Fibroblast of villous mesenchyme (primary cell): ENCODE measurements at regions not wholly inside any gene's neighbourhood (a gene's known extent, or its start where the extent isn't known, plus 50 kb on each side); places are given as distances from the start of the nearest gene placed in this dataset. TPM values are rescaled to one million over a fixed set of nuclear protein-coding genes. Genes with fewer than 3 reads are reported as not detected.
"Not testable (repeated sequence)": the region's sequence is repeated elsewhere in the genome, so short reads cannot be mapped to it uniquely, and the experiment has no call there.

Experiments used
- DNase-seq: peaks from one replicate; pipeline ENCODE4 v3.0.0-alpha.2; 2010; ENCODE audit warnings: low read depth
- H3K4me3 ChIP-seq: 2 replicates; pipeline ENCODE4 v1.5.1; 2011; ENCODE audit warnings: low read depth, mild to moderate bottlenecking, low read length
- small RNA-seq: library from RNA; depleted of rRNA; stranded (forward); fragments of <200 nt; gene quantifications from one replicate; pipeline ENCODE3, GENCODE V24; 2012
- TF ChIP-seq, protein P1 (sequence below): IDR thresholded peaks from 2 replicates; pipeline ENCODE4 v1.5.1; 2012; ENCODE audit warnings: low read depth, mild to moderate bottlenecking, low read length; ENCODE audit not compliant: insufficient read depth

DNA sequence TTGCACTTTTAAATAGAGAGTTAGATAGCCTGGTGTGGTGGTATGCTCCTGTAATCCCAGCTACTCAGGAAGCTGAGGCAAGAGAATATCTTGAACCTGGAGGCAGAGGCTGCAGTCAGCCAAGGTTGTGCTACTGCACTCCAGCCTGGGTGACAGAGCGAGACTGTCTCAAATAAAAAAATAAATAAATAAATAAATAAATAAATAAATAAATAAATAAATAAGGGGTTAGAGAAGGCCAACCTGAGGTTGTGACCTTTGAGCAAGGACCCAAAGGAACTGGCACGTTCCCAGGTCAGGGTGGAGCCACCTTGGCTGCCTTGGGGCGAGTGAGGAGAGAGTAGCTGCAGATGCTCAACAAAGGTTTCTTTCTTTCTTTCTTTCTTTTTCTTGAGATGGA is 65.3 kb upstream of the TENM4 start:
- no peak overlapping the region for H3K4me3 ChIP-seq
- no peak for DNase-seq
- TF ChIP-seq, protein P1, sequence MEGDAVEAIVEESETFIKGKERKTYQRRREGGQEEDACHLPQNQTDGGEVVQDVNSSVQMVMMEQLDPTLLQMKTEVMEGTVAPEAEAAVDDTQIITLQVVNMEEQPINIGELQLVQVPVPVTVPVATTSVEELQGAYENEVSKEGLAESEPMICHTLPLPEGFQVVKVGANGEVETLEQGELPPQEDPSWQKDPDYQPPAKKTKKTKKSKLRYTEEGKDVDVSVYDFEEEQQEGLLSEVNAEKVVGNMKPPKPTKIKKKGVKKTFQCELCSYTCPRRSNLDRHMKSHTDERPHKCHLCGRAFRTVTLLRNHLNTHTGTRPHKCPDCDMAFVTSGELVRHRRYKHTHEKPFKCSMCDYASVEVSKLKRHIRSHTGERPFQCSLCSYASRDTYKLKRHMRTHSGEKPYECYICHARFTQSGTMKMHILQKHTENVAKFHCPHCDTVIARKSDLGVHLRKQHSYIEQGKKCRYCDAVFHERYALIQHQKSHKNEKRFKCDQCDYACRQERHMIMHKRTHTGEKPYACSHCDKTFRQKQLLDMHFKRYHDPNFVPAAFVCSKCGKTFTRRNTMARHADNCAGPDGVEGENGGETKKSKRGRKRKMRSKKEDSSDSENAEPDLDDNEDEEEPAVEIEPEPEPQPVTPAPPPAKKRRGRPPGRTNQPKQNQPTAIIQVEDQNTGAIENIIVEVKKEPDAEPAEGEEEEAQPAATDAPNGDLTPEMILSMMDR: no peak

DNA sequence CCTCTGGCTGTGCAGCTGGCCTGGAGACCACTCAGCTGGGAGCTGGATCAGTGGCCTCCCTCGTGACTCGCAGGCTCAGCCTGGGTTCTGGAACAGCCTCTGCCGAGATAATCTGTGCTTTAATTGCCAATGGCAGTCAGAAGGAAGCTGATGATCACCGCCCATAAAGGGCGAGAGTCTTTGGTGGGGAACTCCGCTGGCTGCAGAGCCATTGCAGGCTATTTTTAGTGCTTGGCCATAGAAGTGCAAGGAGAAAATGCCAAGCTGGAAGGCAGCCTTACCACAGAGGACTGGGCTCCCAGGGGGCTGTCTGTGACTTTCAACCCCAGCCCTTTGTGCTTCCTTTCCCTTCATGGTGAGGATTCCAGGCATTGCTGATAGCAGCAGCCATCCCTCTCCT is 62.2 kb upstream of the TENM4 start:
- no peak for DNase-seq
- TF ChIP-seq, protein P1: no peak
- H3K4me3 ChIP-seq: no peak overlapping the region

DNA sequence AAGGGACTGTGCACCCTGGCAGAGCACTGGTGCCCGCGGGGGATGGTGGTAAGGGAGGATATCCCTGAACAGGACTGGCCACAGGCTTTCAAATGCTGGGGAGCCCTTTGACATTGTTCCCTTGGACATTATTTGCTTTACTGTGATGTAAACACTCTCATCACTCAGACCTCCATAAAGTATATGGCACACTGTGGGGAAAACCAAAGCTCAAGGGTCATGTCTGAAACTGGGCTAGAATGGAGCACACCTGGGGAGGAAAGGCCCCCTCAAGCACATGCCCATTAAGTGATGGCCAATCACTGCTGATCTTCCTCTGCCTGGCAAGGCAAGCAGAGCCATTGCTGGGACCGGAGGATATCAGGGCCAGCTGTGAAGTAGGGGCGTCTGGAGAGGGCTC is 60.9 kb upstream of the TENM4 start:
- no peak overlapping the region for H3K4me3 ChIP-seq
- TF ChIP-seq, protein P1: no peak

DNA sequence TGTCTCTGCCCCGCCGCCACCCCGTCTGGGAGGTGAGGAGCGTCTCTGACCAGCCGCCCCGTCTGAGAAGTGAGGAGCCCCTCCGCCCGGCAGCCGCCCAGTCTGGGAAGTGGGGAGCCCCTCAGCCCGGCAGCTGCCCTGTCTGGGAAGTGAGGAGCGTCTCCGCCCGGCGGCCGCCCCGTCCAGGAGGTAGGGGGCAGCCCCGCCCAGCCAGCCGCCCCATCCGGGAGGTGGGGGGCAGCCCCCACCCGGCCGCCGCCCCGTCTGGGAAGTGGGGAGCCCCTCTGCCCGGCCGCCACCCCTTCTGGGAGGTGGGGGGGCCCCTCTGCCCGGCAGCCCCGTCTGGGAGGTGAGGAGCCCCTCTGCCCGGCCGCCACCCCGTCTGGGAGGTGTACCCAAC is 59.1 kb upstream of the TENM4 start:
- H3K4me3 ChIP-seq, DNase-seq: not testable (repeated sequence)

More for the DNA sequence above, 60.9 kb upstream of the TENM4 start:
- DNase-seq: no peak

- no peak for DNase-seq
Observed at GRCh38 chr11:79498667-79499066, 57.8 kb upstream of the TENM4 start.

GRCh38 chr11:79493555-79494171 is 52.8 kb upstream of the TENM4 start:
- peak; percentile 54 for DNase-seq
- TF ChIP-seq, protein P1: peak; percentile 88
- no peak overlapping the region for H3K4me3 ChIP-seq

More at GRCh38 chr11:79498667-79499066, 57.8 kb upstream of the TENM4 start:
- no peak overlapping the region for H3K4me3 ChIP-seq
- TF ChIP-seq, protein P1: no peak

GRCh38 chr11:79492008-79492407 is 51.2 kb upstream of the TENM4 start:
- TF ChIP-seq, protein P1: no peak
- DNase-seq: no peak
- no peak overlapping the region for H3K4me3 ChIP-seq

Small RNA genes lying in the stretch of these regions (small RNA-seq; reads per million reads assigned to genes)
- gene AP002802.2 (not detected), gene MIR4300 (not detected), gene MTND4LP18 (not detected), gene RNU6-544P (not detected)
